Astrocyte of the cerebellum (primary cell): ENCODE measurements at regions not wholly inside any gene's neighbourhood (a gene's known extent, or its start where the extent isn't known, plus 50 kb on each side); places are given as distances from the start of the nearest gene placed in this dataset.

Experiments
- DNase-seq: peaks from one replicate; pipeline ENCODE4 v3.0.0-alpha.2; 2011; ENCODE audit warnings: low read depth
- H3K4me3 ChIP-seq: 2 replicates; pipeline ENCODE4 v1.5.1; 2011; ENCODE audit warnings: mild to moderate bottlenecking, low read depth, low read length, moderate library complexity
- in situ Hi-C: cut with HindIII; loops from 2 replicates; pipeline ENCODE4 v1.10.0; 2017; ENCODE audit warnings: low sequenced_read_pairs
- TF ChIP-seq, protein P1 (sequence below): IDR thresholded peaks from 2 replicates; pipeline ENCODE4 v1.5.1; 2012; ENCODE audit warnings: low read length, low read depth, moderate library complexity, mild to moderate bottlenecking; ENCODE audit errors: missing control alignments

DNA sequence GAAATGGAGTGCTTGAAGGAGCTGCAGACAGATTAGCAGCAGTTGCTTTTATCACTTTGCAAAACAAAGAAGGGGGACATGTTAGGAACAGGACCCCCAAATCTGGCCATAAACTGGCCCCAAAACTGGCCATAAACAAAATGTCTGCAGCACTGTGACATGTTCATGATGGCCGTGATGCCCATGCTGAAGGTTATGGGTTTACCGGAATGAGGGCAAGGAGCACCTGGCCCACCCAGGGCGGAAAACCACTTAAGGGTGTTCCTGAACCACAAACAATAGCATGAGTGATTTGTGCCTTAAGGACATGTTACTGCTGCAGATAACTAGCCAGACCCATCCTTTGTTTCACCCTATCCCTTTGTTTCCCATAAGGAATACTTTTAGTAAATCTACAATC is 79.6 kb upstream of the GC start:
- DNase-seq, result no peak
- TF ChIP-seq, protein P1, sequence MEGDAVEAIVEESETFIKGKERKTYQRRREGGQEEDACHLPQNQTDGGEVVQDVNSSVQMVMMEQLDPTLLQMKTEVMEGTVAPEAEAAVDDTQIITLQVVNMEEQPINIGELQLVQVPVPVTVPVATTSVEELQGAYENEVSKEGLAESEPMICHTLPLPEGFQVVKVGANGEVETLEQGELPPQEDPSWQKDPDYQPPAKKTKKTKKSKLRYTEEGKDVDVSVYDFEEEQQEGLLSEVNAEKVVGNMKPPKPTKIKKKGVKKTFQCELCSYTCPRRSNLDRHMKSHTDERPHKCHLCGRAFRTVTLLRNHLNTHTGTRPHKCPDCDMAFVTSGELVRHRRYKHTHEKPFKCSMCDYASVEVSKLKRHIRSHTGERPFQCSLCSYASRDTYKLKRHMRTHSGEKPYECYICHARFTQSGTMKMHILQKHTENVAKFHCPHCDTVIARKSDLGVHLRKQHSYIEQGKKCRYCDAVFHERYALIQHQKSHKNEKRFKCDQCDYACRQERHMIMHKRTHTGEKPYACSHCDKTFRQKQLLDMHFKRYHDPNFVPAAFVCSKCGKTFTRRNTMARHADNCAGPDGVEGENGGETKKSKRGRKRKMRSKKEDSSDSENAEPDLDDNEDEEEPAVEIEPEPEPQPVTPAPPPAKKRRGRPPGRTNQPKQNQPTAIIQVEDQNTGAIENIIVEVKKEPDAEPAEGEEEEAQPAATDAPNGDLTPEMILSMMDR, result no peak
- in situ Hi-C loops, result no loop called here
- no peak overlapping the region for H3K4me3 ChIP-seq

DNA sequence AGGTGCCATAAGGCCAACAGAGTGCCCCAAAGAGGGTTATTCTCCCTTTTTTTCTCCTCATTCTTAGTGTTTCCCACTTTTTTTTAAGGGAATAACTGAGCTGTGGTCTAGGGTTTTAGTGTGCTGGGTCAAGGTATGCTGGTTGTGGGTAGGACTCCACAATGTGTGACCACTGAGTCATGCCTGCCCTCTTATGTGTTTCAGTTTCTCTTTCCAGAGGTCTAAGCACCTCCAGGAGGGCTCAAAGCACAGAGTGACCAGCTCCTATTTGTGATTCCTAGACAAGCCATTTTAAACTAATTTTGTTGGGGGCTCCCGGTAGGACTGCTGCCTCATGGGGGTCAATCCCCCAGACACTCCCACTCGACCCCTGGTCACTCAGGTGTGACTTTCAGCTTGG is 80.5 kb upstream of the GC start:
- TF ChIP-seq, protein P1, result no peak
- DNase-seq, result no peak
- no peak overlapping the region for H3K4me3 ChIP-seq
- in situ Hi-C loops, result no loop called here

DNA sequence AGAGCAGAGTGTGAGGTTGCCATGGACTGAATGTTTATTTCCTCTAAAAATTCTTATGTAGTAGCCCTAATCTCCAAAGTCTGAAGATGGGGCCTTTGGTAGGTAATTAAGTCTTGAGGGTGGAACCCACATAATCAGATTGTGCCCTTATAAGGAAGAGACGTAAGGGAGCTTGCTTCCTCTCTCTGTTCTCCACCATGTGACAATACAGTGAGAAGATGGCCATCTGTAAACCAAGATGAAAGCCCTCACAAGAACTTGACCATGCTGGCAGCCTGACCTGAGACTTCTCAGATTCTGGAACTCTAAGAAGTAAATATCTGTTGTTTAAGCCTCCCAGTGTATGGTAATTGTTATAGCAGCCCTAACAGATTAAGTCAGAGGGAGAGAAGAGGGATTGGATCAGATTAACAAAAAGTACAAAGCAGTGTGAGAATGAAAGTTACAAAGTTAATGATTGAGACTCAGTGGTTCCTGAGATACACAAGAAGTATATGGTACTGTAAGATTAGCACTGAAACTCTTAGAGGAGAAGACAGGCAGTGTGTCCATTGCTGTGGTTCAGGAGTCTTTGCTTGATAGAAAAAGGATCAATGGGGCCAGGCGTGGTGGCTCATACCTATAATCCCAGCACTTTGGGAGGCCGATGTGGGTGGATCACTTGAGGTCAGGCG is 82.5 kb upstream of the GC start:
- no peak for DNase-seq
- in situ Hi-C loops, result no loop called here
- TF ChIP-seq, protein P1, result no peak
- H3K4me3 ChIP-seq, result no peak overlapping the region

DNA sequence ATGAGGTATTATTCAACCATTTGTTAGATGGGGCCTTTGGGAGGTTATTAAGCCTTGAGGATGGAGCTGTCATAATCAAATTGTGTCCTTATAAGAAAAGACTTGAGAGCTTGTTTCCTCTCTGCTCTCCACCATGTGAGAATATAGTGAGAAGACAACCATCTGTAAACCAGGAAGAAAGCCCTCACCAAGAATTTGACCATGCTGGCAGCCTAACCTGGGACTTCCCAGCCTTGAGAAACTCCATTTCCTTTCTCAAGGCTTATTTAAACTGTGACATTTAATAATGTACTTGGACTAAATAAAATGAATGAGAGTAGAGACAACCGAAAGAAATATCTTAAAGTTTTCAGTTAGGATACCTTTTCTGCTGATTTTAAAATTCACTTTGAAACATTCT is 83.7 kb upstream of the GC start:
- TF ChIP-seq, protein P1, result no peak
- DNase-seq, result no peak
- in situ Hi-C loops, result no loop called here
- no peak overlapping the region for H3K4me3 ChIP-seq

DNA sequence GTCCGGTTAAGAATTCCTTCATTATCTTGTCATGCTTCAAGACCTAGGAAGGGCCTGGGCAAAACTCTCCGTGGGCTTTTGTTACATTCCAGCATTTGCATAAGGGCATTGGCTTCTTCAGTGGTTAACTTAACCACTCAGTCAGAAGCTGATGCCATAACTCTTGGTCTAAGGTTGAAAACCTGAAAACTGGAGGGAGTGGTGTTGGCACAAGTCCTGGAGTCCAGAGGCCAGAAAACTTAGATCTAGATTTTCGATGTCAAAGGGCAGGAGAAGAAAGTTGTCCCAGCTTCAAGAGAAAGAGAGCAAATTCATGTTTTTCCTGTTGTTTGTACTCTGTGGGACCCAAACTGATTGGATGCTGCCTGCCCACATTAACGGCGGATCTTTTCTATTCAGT is 86.6 kb upstream of the GC start:
- in situ Hi-C loops, result no loop called here
- DNase-seq, result no peak
- H3K4me3 ChIP-seq, result no peak overlapping the region
- TF ChIP-seq, protein P1, result no peak

DNA sequence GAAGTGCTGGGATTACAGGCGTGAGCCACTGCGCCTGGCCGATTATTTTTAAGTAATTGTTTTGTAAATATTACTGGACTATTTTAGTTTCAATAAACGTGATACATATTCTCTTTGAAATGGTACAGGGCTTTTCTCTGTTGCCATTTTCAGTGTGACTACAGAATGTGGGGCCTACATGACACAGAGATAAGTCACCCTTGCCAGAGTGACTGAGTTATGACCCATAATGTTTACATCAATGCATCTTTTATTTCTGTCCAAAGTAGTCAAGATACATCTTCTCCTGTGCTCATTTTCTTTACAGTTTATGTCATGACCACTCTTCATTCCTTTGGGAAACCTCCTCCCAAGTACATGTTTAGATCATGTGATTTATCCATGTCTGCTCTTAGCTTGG is 88.3 kb upstream of the GC start:
- no peak for DNase-seq
- H3K4me3 ChIP-seq, result no peak overlapping the region
- TF ChIP-seq, protein P1, result no peak
- in situ Hi-C loops, result no loop called here
